ENCODE measurements at regions not wholly inside any gene's neighbourhood (a gene's known extent, or its start where the extent isn't known, plus 50 kb on each side); places are given as distances from the start of the nearest gene placed in this dataset.

DNA sequence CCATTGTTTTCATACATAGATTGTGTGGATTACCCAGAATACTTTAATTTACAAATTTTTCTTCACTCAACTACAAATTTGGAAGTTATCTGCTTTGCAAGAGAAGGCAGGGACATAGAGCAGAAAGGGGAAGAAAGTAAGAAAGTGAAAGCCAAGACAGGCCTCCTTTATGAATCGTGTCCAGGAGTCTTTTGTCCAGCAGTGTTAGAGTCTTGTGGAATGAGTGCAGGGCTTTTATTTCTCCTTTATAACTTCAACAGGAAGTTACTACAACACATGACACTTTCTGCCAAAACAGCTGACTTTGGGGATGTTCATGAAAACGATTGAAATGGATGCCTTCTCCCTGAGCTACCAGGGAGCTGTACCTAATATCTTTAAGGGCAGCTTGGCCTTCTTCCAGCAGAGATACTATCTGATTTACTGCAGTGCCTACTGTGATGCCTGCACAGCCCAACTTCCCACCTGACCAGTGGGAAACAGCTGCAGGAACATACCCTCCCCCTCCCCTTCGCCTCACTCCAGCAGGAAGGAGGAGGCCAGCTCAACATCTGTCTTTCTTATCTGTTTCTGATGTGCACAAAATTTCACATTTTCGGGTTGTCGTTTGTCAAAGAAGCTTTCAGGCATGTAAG, 557.7 kb upstream of the SLIT2 start:
- TF ChIP-seq, protein P1, sequence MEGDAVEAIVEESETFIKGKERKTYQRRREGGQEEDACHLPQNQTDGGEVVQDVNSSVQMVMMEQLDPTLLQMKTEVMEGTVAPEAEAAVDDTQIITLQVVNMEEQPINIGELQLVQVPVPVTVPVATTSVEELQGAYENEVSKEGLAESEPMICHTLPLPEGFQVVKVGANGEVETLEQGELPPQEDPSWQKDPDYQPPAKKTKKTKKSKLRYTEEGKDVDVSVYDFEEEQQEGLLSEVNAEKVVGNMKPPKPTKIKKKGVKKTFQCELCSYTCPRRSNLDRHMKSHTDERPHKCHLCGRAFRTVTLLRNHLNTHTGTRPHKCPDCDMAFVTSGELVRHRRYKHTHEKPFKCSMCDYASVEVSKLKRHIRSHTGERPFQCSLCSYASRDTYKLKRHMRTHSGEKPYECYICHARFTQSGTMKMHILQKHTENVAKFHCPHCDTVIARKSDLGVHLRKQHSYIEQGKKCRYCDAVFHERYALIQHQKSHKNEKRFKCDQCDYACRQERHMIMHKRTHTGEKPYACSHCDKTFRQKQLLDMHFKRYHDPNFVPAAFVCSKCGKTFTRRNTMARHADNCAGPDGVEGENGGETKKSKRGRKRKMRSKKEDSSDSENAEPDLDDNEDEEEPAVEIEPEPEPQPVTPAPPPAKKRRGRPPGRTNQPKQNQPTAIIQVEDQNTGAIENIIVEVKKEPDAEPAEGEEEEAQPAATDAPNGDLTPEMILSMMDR (IDR thresholded peaks at IDR 0.05; ENCODE audit: insufficient read depth, missing control alignments), result no peak
- FAIRE-seq (no peak), DNase-seq (ENCODE audit: insufficient read length, low spot score) (no peak)

DNA sequence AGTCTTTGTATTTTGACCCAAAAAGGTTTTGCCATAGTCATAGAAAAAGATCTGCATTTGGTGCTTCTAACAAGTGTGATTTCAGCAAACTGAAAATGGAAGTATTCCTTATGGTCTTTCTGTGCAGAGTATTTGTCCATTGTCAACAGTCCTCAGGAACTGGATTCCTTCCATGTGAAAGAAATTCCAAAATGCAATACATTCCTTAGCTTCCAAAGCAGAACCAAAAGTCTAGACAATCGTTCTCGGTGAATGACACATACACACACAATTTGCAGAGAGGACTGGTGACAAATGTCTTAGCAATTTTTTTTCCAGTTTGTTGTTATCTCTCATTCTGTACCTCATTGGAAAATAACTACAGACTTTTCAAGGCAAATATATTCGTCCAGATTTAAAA, 562.2 kb upstream of the SLIT2 start:
- DNase-seq (ENCODE audit: insufficient read length, low spot score) (no peak), FAIRE-seq (no peak)
- TF ChIP-seq, protein P1 (IDR thresholded peaks at IDR 0.05; ENCODE audit: insufficient read depth, missing control alignments), result no peak

DNA sequence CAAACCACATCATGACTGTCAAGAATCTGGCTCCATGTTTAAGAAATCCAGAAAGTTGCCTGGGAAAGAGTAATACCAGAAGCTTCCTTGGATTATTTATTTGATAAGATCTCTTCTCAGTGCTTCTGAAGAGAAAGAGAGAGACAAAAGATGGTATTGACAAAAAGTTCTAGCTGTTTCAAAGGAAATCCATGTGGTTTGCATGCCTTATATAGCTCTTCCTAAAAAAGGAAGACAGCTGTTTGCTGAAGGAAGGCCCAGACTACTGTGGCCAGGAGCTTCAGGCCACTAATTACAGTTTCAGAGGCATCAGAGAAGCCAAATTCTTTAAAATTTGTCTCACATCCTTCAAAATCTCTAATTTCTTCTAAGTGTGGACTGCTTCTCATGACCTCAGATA, 565.2 kb upstream of the SLIT2 start:
- FAIRE-seq (no peak), DNase-seq (ENCODE audit: insufficient read length, low spot score) (no peak)
- TF ChIP-seq, protein P1 (IDR thresholded peaks at IDR 0.05; ENCODE audit: insufficient read depth, missing control alignments), result no peak

DNA sequence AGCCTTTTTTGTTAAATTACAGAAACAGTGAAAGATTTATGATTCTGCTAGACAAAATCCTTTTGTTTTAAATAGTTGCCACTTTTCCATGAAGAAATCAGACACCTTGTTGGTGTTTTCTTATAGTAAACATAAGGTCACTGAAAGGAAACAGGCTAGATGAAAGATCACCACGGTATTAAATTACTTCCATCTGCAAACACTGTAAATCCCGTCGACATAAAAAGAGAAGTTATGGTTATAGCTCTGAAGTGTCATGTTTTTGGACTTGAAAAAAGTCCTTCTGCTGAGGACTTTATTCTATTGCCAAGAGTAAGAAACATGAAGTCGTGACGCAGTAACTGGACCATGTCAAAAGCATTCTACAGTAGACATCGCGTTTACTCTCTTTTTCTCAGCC, 567.6 kb upstream of the SLIT2 start:
- TF ChIP-seq, protein P1 (IDR thresholded peaks at IDR 0.05; ENCODE audit: insufficient read depth, missing control alignments), result no peak
- no peak for DNase-seq (ENCODE audit: insufficient read length, low spot score)
- FAIRE-seq, result no peak

DNA sequence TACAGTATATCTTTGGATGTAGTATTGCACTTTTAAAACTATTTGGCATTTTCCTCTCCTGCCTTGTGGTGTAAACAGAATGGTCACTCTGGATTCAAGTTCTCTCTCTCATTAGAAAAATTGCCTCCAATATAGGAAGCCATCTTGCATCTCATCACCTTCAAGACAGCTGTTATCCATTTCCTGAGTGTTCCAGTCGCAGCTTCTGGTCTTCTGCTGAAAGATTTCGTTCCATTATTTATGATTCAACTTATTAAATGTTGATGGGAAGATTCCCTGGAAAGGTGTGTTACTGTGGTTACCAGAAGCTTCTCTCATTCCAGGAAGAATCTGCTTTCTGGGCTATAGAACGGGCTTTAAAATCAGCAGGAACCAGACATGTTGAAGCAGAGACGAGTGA, 568.3 kb upstream of the SLIT2 start:
- TF ChIP-seq, protein P1 (IDR thresholded peaks at IDR 0.05; ENCODE audit: insufficient read depth, missing control alignments), result no peak
- DNase-seq (ENCODE audit: insufficient read length, low spot score) (no peak), FAIRE-seq (no peak)

DNA sequence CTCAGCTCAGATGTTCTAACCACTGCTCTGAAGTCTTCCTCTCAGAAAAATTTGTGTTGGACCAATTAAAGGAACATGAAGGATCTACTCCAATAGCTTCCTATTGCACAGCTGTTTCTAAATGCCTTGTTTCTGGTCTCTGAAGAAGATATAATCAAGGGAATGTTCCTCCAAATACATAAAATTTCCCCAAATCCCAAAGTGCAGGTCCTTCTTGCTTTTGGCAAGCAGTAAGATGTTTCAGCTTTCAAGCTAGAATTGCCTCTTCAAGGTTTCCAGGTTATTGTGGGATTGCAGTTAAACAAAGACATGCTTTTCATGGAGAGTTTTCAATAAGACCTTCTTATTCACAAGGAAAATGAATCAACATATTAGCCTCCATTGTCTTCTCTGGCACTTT, 574.5 kb upstream of the SLIT2 start:
- FAIRE-seq (no peak), DNase-seq (ENCODE audit: insufficient read length, low spot score) (no peak)
- TF ChIP-seq, protein P1 (IDR thresholded peaks at IDR 0.05; ENCODE audit: insufficient read depth, missing control alignments), result no peak

DNA sequence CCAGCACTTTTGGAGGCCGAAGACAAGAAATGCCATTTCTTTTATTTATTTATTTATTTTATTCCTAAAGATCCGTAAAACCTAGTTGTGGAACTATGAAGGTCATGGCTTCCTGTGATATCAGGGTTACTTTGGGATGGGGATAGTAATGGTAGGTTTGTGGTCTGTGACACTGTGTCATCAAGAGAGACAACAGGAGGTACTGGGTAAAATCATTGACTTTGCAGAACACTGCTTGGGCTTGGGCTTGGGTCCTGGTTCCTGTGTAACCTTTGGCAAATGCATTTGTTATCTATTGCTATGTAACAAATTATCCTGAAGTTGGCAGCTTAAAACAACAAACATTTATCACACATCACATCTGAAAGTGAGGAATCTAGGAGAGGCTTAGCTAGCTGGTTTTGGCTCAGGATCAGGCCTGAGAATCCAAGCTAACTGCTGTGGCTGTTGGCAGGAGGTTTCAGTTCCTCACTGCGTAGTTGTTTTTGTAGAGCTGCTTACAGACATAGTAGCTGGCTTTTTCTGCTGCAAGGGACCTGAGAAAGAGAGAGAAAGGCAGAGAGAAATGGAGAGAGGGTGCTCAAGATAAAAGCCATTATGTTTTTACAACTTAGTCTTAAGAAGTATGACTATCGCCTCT, 576.4 kb upstream of the SLIT2 start:
- no peak for FAIRE-seq
- TF ChIP-seq, protein P1 (IDR thresholded peaks at IDR 0.05; ENCODE audit: insufficient read depth, missing control alignments), result no peak

More for the DNA sequence above, 576.4 kb upstream of the SLIT2 start:
- DNase-seq (ENCODE audit: insufficient read length, low spot score), result no peak
